ENCODE measurements at regions not wholly inside any gene's neighbourhood (a gene's known extent, or its start where the extent isn't known, plus 50 kb on each side); places are given as distances from the start of the nearest gene placed in this dataset.

- no peak for TF ChIP-seq JUN (CRISPR knock-in tag; IDR thresholded peaks at IDR 0.05)
- no peak for TF ChIP-seq USF1 (CRISPR knock-in tag; IDR thresholded peaks at IDR 0.05)
- TF ChIP-seq USF2 (CRISPR knock-in tag; IDR thresholded peaks at IDR 0.05), result no peak
- TF ChIP-seq CTCF (IDR thresholded peaks at IDR 0.05), result no peak
- TF ChIP-seq HMGXB4 (CRISPR knock-in tag; IDR thresholded peaks at IDR 0.05), result no peak
- TF ChIP-seq TP53 (CRISPR knock-in tag; IDR thresholded peaks at IDR 0.05), result no peak
- TF ChIP-seq CREB1 (CRISPR knock-in tag; IDR thresholded peaks at IDR 0.05), result no peak
- no peak for TF ChIP-seq RORB (CRISPR knock-in tag; IDR thresholded peaks at IDR 0.05)
- TF ChIP-seq STAT6 (CRISPR knock-in tag; conservative IDR thresholded peaks at IDR 0.05; ENCODE audit: low read depth), result no peak
- TF ChIP-seq ATF2 (CRISPR knock-in tag; IDR thresholded peaks at IDR 0.05; ENCODE audit: borderline replicate concordance, low read depth), result no peak
- TF ChIP-seq ZNF416 (CRISPR knock-in tag; IDR thresholded peaks at IDR 0.05), result no peak
- TF ChIP-seq IRF2 (CRISPR knock-in tag; IDR thresholded peaks at IDR 0.05; ENCODE audit: borderline replicate concordance, low read depth), result no peak
Measured at GRCh38 chr5:12624776-12625560, 720.7 kb upstream of the CTNND2 start.

Data from WTC11 (cell line).